ENCODE measurements at regions not wholly inside any gene's neighbourhood (a gene's known extent, or its start where the extent isn't known, plus 50 kb on each side); places are given as distances from the start of the nearest gene placed in this dataset.
"Not testable (repeated sequence)": the region's sequence is repeated elsewhere in the genome, so short reads cannot be mapped to it uniquely, and the experiment has no call there.

GRCh38 chr4:91887926-91888325 lies 415.8 kb upstream of the GRID2 start:
- TF ChIP-seq CTCF (IDR thresholded peaks at IDR 0.05): no peak
- Mint-ChIP-seq H3K27ac (no peak overlapping the region), H3K4me1 (ENCODE audit: low read depth) (no peaks in the 10 kb centered on the region), H3K36me3 (ENCODE audit: low read depth) (no peaks in the 10 kb centered on the region; the same call in 1 of the 2 replicates), H3K9me3 (peaks cover 7% of the 10 kb centered on the region), H3K4me3 (no peak overlapping the region), H3K27me3 (ENCODE audit: insufficient read depth) (no peaks in the 10 kb centered on the region; the same call in 1 of the 2 replicates)
- DNase-seq: no peak

- not testable (repeated sequence) for H3K4me3 Mint-ChIP-seq; H3K27ac Mint-ChIP-seq; H3K27me3 Mint-ChIP-seq (ENCODE audit: insufficient read depth); H3K36me3 Mint-ChIP-seq (ENCODE audit: low read depth); H3K9me3 Mint-ChIP-seq; H3K4me1 Mint-ChIP-seq (ENCODE audit: low read depth); DNase-seq
These were observed 412.5 kb upstream of the GRID2 start for GRCh38 chr4:91891217-91891616.

GRCh38 chr4:91894006-91894405 lies 409.8 kb upstream of the GRID2 start:
- DNase-seq: no peak
- no peak for TF ChIP-seq CTCF (IDR thresholded peaks at IDR 0.05)
- Mint-ChIP-seq H3K27ac (no peak overlapping the region), H3K4me3 (no peak overlapping the region), H3K9me3 (peaks cover 8% of the 10 kb centered on the region), H3K36me3 (ENCODE audit: low read depth) (no peaks in the 10 kb centered on the region; the same call in 1 of the 2 replicates), H3K4me1 (ENCODE audit: low read depth) (no peaks in the 10 kb centered on the region), H3K27me3 (ENCODE audit: insufficient read depth) (no peaks in the 10 kb centered on the region; the same call in 1 of the 2 replicates)

- H3K27ac Mint-ChIP-seq: no peak overlapping the region
- H3K9me3 Mint-ChIP-seq: peaks cover 12% of the 10 kb centered on the region
- no peak for TF ChIP-seq CTCF (IDR thresholded peaks at IDR 0.05)
- H3K4me1 Mint-ChIP-seq (ENCODE audit: low read depth): no peaks in the 10 kb centered on the region
- H3K36me3 Mint-ChIP-seq (ENCODE audit: low read depth): no peaks in the 10 kb centered on the region
- no peak overlapping the region for H3K4me3 Mint-ChIP-seq
- H3K27me3 Mint-ChIP-seq (ENCODE audit: insufficient read depth): no peaks in the 10 kb centered on the region
- no peak for DNase-seq
These were observed 399.2 kb upstream of the GRID2 start for GRCh38 chr4:91904556-91904955.

- Mint-ChIP-seq H3K27me3 (ENCODE audit: insufficient read depth) (no peaks in the 10 kb centered on the region), H3K4me3 (no peak overlapping the region), H3K4me1 (ENCODE audit: low read depth) (no peaks in the 10 kb centered on the region), H3K36me3 (ENCODE audit: low read depth) (no peaks in the 10 kb centered on the region), H3K9me3 (peaks cover 23% of the 10 kb centered on the region), H3K27ac (no peak overlapping the region)
- no peak for TF ChIP-seq CTCF (IDR thresholded peaks at IDR 0.05)
- no peak for DNase-seq
These were observed 393.8 kb upstream of the GRID2 start for GRCh38 chr4:91909963-91910362.

GRCh38 chr4:91914176-91914804 lies 389.5 kb upstream of the GRID2 start:
- Mint-ChIP-seq H3K4me1 (ENCODE audit: low read depth) (no peaks in the 10 kb centered on the region), H3K4me3 (no peak overlapping the region), H3K36me3 (ENCODE audit: low read depth) (no peaks in the 10 kb centered on the region), H3K27ac (no peak overlapping the region), H3K9me3 (peaks cover 35% of the 10 kb centered on the region), H3K27me3 (ENCODE audit: insufficient read depth) (no peaks in the 10 kb centered on the region)
- no peak for DNase-seq
- no peak for TF ChIP-seq CTCF (IDR thresholded peaks at IDR 0.05)

Measured in HFFc6 (cell line).